ENCODE measurements at regions not wholly inside any gene's neighbourhood (a gene's known extent, or its start where the extent isn't known, plus 50 kb on each side); places are given as distances from the start of the nearest gene placed in this dataset.

DNA sequence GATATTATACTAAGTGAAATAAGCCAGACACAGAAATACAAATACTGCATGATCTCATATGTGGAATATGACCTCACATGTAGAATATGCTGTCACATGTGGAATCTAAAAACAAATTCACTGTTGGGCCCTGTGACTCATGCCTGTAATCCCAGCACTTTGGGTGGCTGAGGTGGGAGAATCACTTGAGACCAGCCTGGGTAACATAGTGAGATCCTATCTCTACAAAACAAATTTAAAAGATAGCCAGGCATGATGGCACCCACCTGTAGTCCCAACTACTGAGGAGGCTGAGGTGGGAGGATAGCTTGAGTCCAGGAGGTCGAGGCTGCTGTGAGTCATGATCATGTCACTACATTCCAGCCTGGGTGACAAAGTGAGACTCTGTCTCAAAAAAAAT lies 160.3 kb downstream of the PTEN start:
- no peak for DNase-seq (ENCODE audit: low spot score)
- intact Hi-C loops (cut with DNase I): no loop called here

- no peak for DNase-seq (ENCODE audit: low spot score)
- intact Hi-C loops (cut with DNase I): no loop called here
Measured at GRCh38 chr10:88026031-88026430, 162.6 kb downstream of the PTEN start.

DNA sequence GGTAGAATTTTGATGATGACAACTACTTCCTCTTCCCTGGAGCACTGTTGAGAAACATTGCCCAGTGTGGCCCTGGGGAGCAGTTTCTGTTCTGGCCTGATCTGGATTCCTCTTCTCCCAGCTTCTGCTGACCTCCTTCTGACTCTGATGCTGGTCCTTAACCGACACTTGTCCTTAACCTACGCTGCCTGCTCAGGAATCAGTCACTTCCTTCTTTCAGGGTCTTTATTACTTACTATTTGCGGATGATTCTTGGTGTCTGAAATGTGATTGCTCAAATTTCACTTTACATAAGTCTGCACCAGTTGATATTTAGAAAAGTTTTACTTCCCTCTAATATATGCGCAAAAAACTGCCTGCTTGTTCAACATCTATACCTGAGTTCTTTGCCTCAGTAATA lies 164.1 kb downstream of the PTEN start:
- no peak for DNase-seq (ENCODE audit: low spot score)
- intact Hi-C loops (cut with DNase I): no loop called here

GRCh38 chr10:88028072-88028471 lies 164.6 kb downstream of the PTEN start:
- intact Hi-C loops (cut with DNase I): no loop called here
- DNase-seq (ENCODE audit: low spot score): no peak

- intact Hi-C loops (cut with DNase I): no loop called here
Measured at GRCh38 chr10:88028654-88029053, 165.2 kb downstream of the PTEN start.

DNA sequence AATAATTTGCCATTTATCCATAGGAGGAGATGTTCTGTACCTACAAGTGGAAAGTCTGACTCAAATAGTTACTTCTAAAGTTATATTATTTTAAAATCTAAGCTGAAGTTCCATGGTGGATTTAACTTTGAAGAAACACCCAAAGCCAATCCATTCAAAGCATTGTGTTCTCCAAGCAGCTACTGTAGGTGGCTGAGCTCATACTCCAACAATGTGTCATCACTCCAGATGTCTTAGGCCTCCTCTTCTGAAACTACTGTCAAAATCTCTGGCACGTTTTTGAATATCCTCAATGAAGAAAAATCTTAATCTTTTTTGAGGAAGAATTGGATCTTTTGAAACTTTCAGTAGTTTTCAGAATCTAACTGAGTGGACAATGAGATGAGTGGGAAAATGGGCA lies 169.1 kb downstream of the PTEN start:
- no peak for DNase-seq (ENCODE audit: low spot score)
- intact Hi-C loops (cut with DNase I): no loop called here

More at GRCh38 chr10:88028654-88029053, 165.2 kb downstream of the PTEN start:
- no peak for DNase-seq (ENCODE audit: low spot score)

- DNase-seq (ENCODE audit: low spot score): no peak
- intact Hi-C loops (cut with DNase I): no loop called here
Measured at GRCh38 chr10:88033385-88033784, 170.0 kb downstream of the PTEN start.

GRCh38 chr10:88033793-88034192 lies 170.4 kb downstream of the PTEN start:
- DNase-seq (ENCODE audit: low spot score): no peak
- intact Hi-C loops (cut with DNase I): no loop called here

GRCh38 chr10:88036126-88036525 lies 172.7 kb downstream of the PTEN start:
- no peak for DNase-seq (ENCODE audit: low spot score)

GRCh38 chr10:88037623-88038022 lies 174.2 kb downstream of the PTEN start:
- intact Hi-C loops (cut with DNase I): no loop called here
- no peak for DNase-seq (ENCODE audit: low spot score)

More at GRCh38 chr10:88036126-88036525, 172.7 kb downstream of the PTEN start:
- intact Hi-C loops (cut with DNase I): no loop called here

DNA sequence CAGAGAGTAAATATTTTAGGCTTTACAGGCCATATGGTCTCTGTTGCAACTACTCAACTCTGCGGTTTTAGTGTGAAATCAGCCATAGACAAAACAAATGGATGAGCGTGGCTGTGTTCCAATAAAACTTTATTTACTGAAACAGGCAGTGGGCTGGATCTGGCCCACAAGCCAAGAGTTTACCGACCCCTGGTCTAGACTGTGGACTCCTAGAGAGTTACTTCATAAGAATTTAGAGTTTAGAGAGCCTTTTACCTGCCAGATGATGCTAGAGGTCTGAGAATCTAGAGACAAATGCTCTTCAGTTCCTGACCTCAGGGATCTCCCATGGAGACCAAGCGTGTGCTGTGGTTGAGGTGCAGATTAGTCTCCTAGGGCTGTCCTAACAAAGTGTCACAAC lies 174.8 kb downstream of the PTEN start:
- intact Hi-C loops (cut with DNase I): no loop called here
- DNase-seq (ENCODE audit: low spot score): no peak

- intact Hi-C loops (cut with DNase I): no loop called here
- DNase-seq (ENCODE audit: low spot score): no peak
Measured at GRCh38 chr10:88039496-88040200, 176.2 kb downstream of the PTEN start.

DNA sequence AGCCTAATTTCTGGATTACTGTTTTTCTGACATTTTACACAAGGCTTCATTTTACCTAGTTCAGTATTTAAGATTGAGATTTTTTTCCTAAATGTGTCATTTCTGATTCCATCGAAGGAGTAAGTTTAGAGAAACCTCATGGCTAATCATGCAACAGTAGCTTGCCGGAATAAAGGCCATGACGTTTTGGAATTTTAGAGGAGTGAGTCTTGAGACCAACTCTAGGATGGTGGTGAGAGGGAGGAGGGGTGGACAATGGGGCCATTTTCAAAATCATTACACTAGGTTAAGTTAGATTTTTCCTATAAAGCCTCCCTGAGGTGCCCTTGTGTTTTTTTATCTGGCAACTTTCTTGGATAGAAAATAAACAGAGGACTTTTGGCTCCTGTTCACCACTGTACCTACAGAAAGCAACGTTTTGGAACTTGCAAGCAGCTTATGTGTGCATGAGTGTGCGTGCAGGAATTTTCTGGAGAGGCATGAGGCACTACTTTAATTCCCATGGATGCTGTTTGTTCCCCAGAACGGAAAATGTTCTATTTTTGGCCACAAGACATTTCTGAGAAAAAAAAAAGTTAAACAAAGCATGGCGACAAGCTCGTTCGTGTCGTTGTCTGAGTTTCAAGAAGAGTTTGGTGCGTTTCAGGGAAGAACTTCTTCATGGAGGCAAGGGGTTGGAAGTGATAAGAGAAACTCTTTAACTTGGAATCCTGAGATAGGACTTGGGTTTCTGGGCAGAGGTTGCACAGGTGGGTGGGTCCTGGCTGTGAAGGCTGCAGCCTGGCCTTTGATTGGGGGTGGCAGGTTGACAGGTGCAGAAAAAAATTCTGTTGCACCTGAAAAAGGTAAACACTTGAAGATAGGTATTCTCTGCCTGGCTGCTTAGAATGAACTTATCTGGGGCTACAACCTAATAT lies 178.1 kb downstream of the PTEN start:
- DNase-seq (ENCODE audit: low spot score): no peak
- intact Hi-C loops (cut with DNase I): no loop called here

- DNase-seq (ENCODE audit: low spot score): no peak
Measured at GRCh38 chr10:88042160-88043100, 179.0 kb downstream of the PTEN start.

DNA sequence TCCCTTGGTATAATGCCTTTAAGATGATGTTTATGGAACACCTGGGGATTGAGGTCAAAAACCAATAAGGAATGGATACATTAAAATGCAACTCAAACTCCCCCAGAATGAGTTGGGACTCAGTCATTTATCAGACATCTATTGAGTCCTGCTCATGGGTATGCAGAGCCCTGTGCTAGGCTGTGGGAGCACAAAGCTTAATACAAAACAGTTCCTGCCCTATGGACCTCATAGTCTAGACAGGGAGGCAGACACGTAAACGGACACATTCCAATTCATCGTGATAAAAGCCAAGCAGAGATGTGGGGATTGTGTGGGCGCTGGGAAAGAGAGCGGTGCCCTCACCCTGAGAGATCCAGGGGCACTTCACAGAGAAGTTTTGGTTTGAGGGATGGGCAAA lies 181.7 kb downstream of the PTEN start:
- no peak for DNase-seq (ENCODE audit: low spot score)
- intact Hi-C loops (cut with DNase I): no loop called here

More at GRCh38 chr10:88042160-88043100, 179.0 kb downstream of the PTEN start:
- intact Hi-C loops (cut with DNase I): no loop called here

- intact Hi-C loops (cut with DNase I): no loop called here
Measured at GRCh38 chr10:88045656-88046415, 182.4 kb downstream of the PTEN start.

DNA sequence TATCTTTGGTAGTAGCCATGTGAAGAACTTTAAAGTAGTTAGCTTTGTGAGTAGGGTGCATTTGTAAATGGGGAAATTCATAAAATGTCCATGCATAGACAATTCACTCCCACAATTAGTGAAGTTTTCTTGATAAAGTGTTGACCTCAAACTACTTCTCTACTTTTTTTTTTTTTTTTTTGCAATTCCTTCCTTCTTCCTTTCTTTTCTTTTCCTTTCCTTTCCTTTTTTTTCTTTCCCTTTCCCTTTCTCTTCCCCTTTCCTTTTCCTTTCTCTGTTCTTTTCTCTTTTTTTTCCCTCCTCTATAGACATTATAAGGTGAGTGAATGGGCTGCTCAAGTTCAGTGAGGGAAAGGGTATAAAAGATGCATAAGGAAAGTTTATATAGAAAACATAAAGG lies 184.2 kb downstream of the PTEN start:
- intact Hi-C loops (cut with DNase I): no loop called here
- no peak for DNase-seq (ENCODE audit: low spot score)

More at GRCh38 chr10:88045656-88046415, 182.4 kb downstream of the PTEN start:
- DNase-seq (ENCODE audit: low spot score): no peak

DNA sequence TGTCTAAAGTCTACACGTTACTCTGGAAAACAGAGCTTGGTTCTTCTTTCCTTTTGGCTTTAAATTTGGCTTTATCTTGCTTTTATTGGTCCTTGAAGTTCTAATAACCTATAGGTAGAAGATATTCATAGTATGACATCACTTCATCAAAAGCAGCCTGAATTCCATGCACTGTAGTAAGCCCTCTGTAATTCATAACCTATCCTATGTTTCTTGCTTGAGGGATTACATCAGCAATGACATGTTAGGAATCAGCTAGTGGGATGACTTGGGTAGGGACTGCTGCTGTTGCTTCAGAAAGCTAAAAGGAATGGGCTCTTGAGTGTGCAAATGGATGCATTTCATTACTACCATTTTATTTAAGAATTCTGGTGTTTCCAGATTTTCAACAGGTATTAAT lies 184.9 kb downstream of the PTEN start:
- intact Hi-C loops (cut with DNase I): no loop called here
- DNase-seq (ENCODE audit: low spot score): no peak

DNA sequence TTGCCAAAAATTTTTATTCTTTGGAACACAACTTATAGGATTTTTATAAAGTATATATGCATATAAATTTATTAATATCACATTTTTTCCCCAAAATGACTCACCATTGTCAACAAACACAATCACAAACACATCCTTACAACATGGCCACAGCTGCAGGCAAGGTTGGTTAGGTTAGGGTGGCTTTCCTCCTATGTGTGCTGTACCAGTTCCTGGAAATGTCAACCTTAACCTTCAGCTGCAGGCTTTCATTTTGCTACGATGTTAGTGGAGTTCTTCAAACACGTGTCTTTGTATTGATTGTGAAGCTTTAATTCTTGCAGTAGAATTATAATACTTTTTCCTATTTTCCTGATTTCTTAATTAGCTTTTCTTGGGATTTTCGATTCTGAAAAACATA lies 185.8 kb downstream of the PTEN start:
- no peak for DNase-seq (ENCODE audit: low spot score)
- intact Hi-C loops (cut with DNase I): no loop called here
